ENCODE measurements at regions not wholly inside any gene's neighbourhood (a gene's known extent, or its start where the extent isn't known, plus 50 kb on each side); places are given as distances from the start of the nearest gene placed in this dataset.

GRCh38 chr10:128776673-128777252 lies 650.5 kb upstream of the MKI67 start:
- Histone ChIP-seq H3K36me3 (ENCODE audit: insufficient read depth, low read length) (no peaks in the 10 kb centered on the region), H3K4me3 (ENCODE audit: low read length) (no peak overlapping the region), H3K9me3 (ENCODE audit: low read length) (no peaks in the 10 kb centered on the region), H3K27me3 (ENCODE audit: insufficient read depth, low read length) (no peaks in the 10 kb centered on the region), H3K4me1 (ENCODE audit: insufficient read depth, low read length) (no peaks in the 10 kb centered on the region), H2AFZ (ENCODE audit: low read depth, low read length) (no peak overlapping the region)

DNA sequence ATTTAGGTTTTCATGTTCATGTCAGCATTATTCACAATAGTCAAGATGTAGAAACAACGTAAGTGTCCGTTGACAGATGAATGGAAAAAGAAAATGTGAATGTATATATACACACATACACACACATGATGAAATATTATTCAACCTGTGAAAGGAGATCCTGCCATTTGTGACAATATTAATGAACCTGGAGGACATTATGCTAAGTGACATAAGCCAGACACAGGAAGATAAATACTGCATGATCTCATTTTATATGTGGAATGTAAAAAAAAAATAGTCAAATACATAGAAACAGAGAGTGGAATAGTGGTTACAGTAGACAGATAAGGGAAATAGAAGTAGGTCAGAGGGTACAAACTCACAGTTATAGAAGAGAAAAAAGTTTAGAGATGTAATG lies 651.1 kb upstream of the MKI67 start:
- Histone ChIP-seq H3K9me3 (ENCODE audit: low read length) (no peaks in the 10 kb centered on the region), H3K36me3 (ENCODE audit: insufficient read depth, low read length) (no peaks in the 10 kb centered on the region), H3K4me1 (ENCODE audit: insufficient read depth, low read length) (no peaks in the 10 kb centered on the region), H2AFZ (ENCODE audit: low read depth, low read length) (no peak overlapping the region), H3K4me3 (ENCODE audit: low read length) (no peak overlapping the region), H3K27me3 (ENCODE audit: insufficient read depth, low read length) (no peaks in the 10 kb centered on the region)

DNA sequence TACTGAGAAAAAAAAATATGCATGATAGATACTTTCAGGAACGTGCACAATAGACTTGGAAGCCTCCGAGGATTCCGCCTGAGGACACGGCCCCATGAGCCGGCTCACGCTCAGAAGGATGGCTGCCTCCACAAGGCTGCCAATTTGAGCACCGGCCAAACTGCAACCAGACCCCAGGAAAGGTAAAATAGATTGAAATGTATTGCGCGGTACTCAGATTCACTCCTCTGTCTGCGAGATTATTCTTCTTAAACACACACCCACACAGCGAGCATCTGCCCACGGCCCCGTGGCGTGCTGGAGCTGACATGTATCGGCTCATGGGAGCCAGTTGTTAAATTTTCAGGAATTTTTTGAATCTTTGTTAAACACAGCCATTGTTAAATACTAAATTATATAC lies 653.2 kb upstream of the MKI67 start:
- H2AFZ ChIP-seq (ENCODE audit: low read depth, low read length) = no peak overlapping the region
- H3K9me3 ChIP-seq (ENCODE audit: low read length) = no peaks in the 10 kb centered on the region
- no peak overlapping the region for H3K4me3 ChIP-seq (ENCODE audit: low read length)
- H3K4me1 ChIP-seq (ENCODE audit: insufficient read depth, low read length) = no peaks in the 10 kb centered on the region
- H3K27me3 ChIP-seq (ENCODE audit: insufficient read depth, low read length) = no peaks in the 10 kb centered on the region
- H3K36me3 ChIP-seq (ENCODE audit: insufficient read depth, low read length) = no peaks in the 10 kb centered on the region

GRCh38 chr10:128780156-128780761 lies 654.0 kb upstream of the MKI67 start:
- H3K4me3 ChIP-seq (ENCODE audit: low read length) = no peak overlapping the region
- H3K27me3 ChIP-seq (ENCODE audit: insufficient read depth, low read length) = no peaks in the 10 kb centered on the region
- H3K36me3 ChIP-seq (ENCODE audit: insufficient read depth, low read length) = no peaks in the 10 kb centered on the region
- H2AFZ ChIP-seq (ENCODE audit: low read depth, low read length) = no peak overlapping the region
- H3K9me3 ChIP-seq (ENCODE audit: low read length) = no peaks in the 10 kb centered on the region
- H3K4me1 ChIP-seq (ENCODE audit: insufficient read depth, low read length) = no peaks in the 10 kb centered on the region

- H2AFZ ChIP-seq (ENCODE audit: low read depth, low read length) = no peak overlapping the region
- H3K4me1 ChIP-seq (ENCODE audit: insufficient read depth, low read length) = no peaks in the 10 kb centered on the region
- H3K36me3 ChIP-seq (ENCODE audit: insufficient read depth, low read length) = no peaks in the 10 kb centered on the region
- no peak overlapping the region for H3K4me3 ChIP-seq (ENCODE audit: low read length)
- no peaks in the 10 kb centered on the region for H3K27me3 ChIP-seq (ENCODE audit: insufficient read depth, low read length)
- H3K9me3 ChIP-seq (ENCODE audit: low read length) = no peaks in the 10 kb centered on the region
These were observed 655.4 kb upstream of the MKI67 start for GRCh38 chr10:128781637-128782036.

DNA sequence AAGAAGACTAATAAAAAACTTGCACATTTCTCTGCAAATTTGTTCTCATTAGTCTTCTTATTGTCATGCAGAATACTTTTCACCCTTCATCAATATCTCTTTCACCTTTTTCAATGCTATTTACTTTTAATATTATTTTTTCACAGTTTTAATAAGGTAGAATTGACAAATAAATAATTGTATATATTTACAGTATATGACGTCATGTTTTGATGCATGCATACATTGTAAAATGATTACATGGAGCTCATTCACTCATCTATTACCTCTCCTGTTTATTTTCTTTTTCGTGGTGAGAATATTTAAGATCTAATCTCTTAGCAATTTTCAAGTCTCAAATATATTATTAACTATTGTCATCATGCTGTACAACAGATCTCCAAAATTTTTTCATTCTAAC lies 658.2 kb upstream of the MKI67 start:
- H3K36me3 ChIP-seq (ENCODE audit: insufficient read depth, low read length) = no peaks in the 10 kb centered on the region
- H2AFZ ChIP-seq (ENCODE audit: low read depth, low read length) = no peak overlapping the region
- H3K4me3 ChIP-seq (ENCODE audit: low read length) = no peak overlapping the region
- no peaks in the 10 kb centered on the region for H3K9me3 ChIP-seq (ENCODE audit: low read length)
- no peaks in the 10 kb centered on the region for H3K27me3 ChIP-seq (ENCODE audit: insufficient read depth, low read length)
- H3K4me1 ChIP-seq (ENCODE audit: insufficient read depth, low read length) = no peaks in the 10 kb centered on the region

GRCh38 chr10:128792426-128793140 lies 666.4 kb upstream of the MKI67 start:
- Histone ChIP-seq H3K4me3 (ENCODE audit: low read length) (no peak overlapping the region), H2AFZ (ENCODE audit: low read depth, low read length) (no peak overlapping the region), H3K36me3 (ENCODE audit: insufficient read depth, low read length) (no peaks in the 10 kb centered on the region), H3K9me3 (ENCODE audit: low read length) (no peaks in the 10 kb centered on the region), H3K27me3 (ENCODE audit: insufficient read depth, low read length) (no peaks in the 10 kb centered on the region), H3K4me1 (ENCODE audit: insufficient read depth, low read length) (no peaks in the 10 kb centered on the region)

- no peaks in the 10 kb centered on the region for H3K9me3 ChIP-seq (ENCODE audit: low read length)
- no peak overlapping the region for H2AFZ ChIP-seq (ENCODE audit: low read depth, low read length)
- H3K4me1 ChIP-seq (ENCODE audit: insufficient read depth, low read length) = no peaks in the 10 kb centered on the region
- H3K27me3 ChIP-seq (ENCODE audit: insufficient read depth, low read length) = no peaks in the 10 kb centered on the region
- no peaks in the 10 kb centered on the region for H3K36me3 ChIP-seq (ENCODE audit: insufficient read depth, low read length)
- no peak overlapping the region for H3K4me3 ChIP-seq (ENCODE audit: low read length)
These were observed 667.8 kb upstream of the MKI67 start for GRCh38 chr10:128793726-128794655.

GRCh38 chr10:128796396-128796912 lies 670.2 kb upstream of the MKI67 start:
- Histone ChIP-seq H3K4me3 (ENCODE audit: low read length) (no peak overlapping the region), H3K27me3 (ENCODE audit: insufficient read depth, low read length) (no peaks in the 10 kb centered on the region), H3K4me1 (ENCODE audit: insufficient read depth, low read length) (no peaks in the 10 kb centered on the region), H3K36me3 (ENCODE audit: insufficient read depth, low read length) (no peaks in the 10 kb centered on the region), H3K9me3 (ENCODE audit: low read length) (no peaks in the 10 kb centered on the region), H2AFZ (ENCODE audit: low read depth, low read length) (no peak overlapping the region)

GRCh38 chr10:128802062-128802461 lies 665.0 kb upstream of the MGMT start:
- Histone ChIP-seq H3K36me3 (ENCODE audit: insufficient read depth, low read length) (no peaks in the 10 kb centered on the region), H3K9me3 (ENCODE audit: low read length) (no peaks in the 10 kb centered on the region), H3K4me1 (ENCODE audit: insufficient read depth, low read length) (no peaks in the 10 kb centered on the region), H2AFZ (ENCODE audit: low read depth, low read length) (no peak overlapping the region), H3K4me3 (ENCODE audit: low read length) (no peak overlapping the region), H3K27me3 (ENCODE audit: insufficient read depth, low read length) (no peaks in the 10 kb centered on the region)

GRCh38 chr10:128803790-128804189 lies 663.3 kb upstream of the MGMT start:
- no peaks in the 10 kb centered on the region for H3K4me1 ChIP-seq (ENCODE audit: insufficient read depth, low read length)
- H3K36me3 ChIP-seq (ENCODE audit: insufficient read depth, low read length) = no peaks in the 10 kb centered on the region
- no peaks in the 10 kb centered on the region for H3K27me3 ChIP-seq (ENCODE audit: insufficient read depth, low read length)
- H3K4me3 ChIP-seq (ENCODE audit: low read length) = no peak overlapping the region
- H3K9me3 ChIP-seq (ENCODE audit: low read length) = no peaks in the 10 kb centered on the region
- H2AFZ ChIP-seq (ENCODE audit: low read depth, low read length) = no peak overlapping the region

GRCh38 chr10:128804411-128804810 lies 662.6 kb upstream of the MGMT start:
- Histone ChIP-seq H3K9me3 (ENCODE audit: low read length) (no peaks in the 10 kb centered on the region), H3K4me1 (ENCODE audit: insufficient read depth, low read length) (no peaks in the 10 kb centered on the region), H2AFZ (ENCODE audit: low read depth, low read length) (no peak overlapping the region)

More at GRCh38 chr10:128804411-128804810, 662.6 kb upstream of the MGMT start:
- no peaks in the 10 kb centered on the region for H3K27me3 ChIP-seq (ENCODE audit: insufficient read depth, low read length)
- H3K4me3 ChIP-seq (ENCODE audit: low read length) = no peak overlapping the region
- no peaks in the 10 kb centered on the region for H3K36me3 ChIP-seq (ENCODE audit: insufficient read depth, low read length)
